Sigmoid colon (tissue), 6 donors: ENCODE measurements at regions not wholly inside any gene's neighbourhood (a gene's known extent, or its start where the extent isn't known, plus 50 kb on each side); places are given as distances from the start of the nearest gene placed in this dataset.

ENCODE experiments used
- DNase-seq: peaks from one replicate; pipeline ENCODE4 v3.0.0-alpha.2; 2019
- H3K27ac ChIP-seq, 4 donors: fragments of 200-600 bp; sonication (generic); one replicate each; pipeline ENCODE4 v1.5.1; 2016 to 2019; ENCODE audit warnings: mild to moderate bottlenecking in 1 of 4
- H3K27me3 ChIP-seq, 3 donors: fragments of 200-600 bp; sonication (generic); one replicate each; pipeline ENCODE4 v1.5.1; 2019; ENCODE audit warnings: mild to moderate bottlenecking in 1 of 3
- H3K36me3 ChIP-seq, 4 donors: fragments of 200-600 bp; sonication (generic); one replicate each; pipeline ENCODE4 v1.5.1; 2016 to 2019
- H3K4me1 ChIP-seq, 4 donors: fragments of 200-600 bp; sonication (generic); one replicate each; pipeline ENCODE4 v1.5.1; 2017 to 2019
- H3K4me3 ChIP-seq, 4 donors: fragments of 200-600 bp; sonication (generic); one replicate each; pipeline ENCODE4 v1.5.1; 2017 to 2019; ENCODE audit warnings: mild to moderate bottlenecking in 2 of 4, moderate library complexity in 1 of 4
- H3K9me3 ChIP-seq, 4 donors: fragments of 200-600 bp in 3 of 4; sonication (generic) in 3 of 4; one replicate each; pipeline versions ENCODE4 v1.5.1 to v1.6.1; 2013 to 2019
- CTCF ChIP-seq, 4 experiments: fragments of 450-650 bp in 3 of 4; fragments of 200-600 bp in 1 of 4; IDR thresholded peaks; one replicate each; pipeline ENCODE4 v1.5.1; 2016 to 2019; ENCODE audit warnings: antibody characterized with exemption in 4 of 4, mild to moderate bottlenecking in 3 of 4, moderate library complexity in 2 of 4
- EP300 ChIP-seq, 4 donors: sonication (generic); formaldehyde crosslinking; IDR thresholded peaks; one replicate each; pipeline ENCODE4 v1.6.1; 2017; ENCODE audit warnings: antibody characterized with exemption in 4 of 4
- POLR2A ChIP-seq, 2 donors: fragments of 450-650 bp; IDR thresholded peaks; one replicate each; pipeline ENCODE4 v1.6.1; 2016; ENCODE audit warnings: antibody characterized with exemption in 2 of 2, mild to moderate bottlenecking in 2 of 2, moderate library complexity in 2 of 2
- POLR2AphosphoS5 ChIP-seq, 4 donors: sonication (generic); formaldehyde crosslinking; IDR thresholded peaks; one replicate each; pipeline ENCODE4 v1.6.1; 2017; ENCODE audit warnings: antibody characterized with exemption in 4 of 4
- WGBS, 2 donors: extraction: QIAGEN DNeasy Blood & Tissue Kit; methylation state at CpG; one replicate each; pipeline ENCODE4 v1.1.7; 2013; 5-methylcytosine and 5-hydroxymethylcytosine counted together
- intact Hi-C: fragments of 100-400 bp; cut with DNase I; formaldehyde crosslinking; loops from one replicate; pipeline ENCODE4 v1.15.1; 2023
- donor health status: healthy with polysubstance abuse.
- donor health status: healthy.

GRCh38 chrX:118197730-118198129 is 81.1 kb upstream of the KLHL13 start:
- TF ChIP-seq POLR2A (IDR thresholded peaks at IDR 0.05) (no peak), CTCF (IDR thresholded peaks at IDR 0.05) (no peak), POLR2AphosphoS5 (IDR thresholded peaks at IDR 0.05) (no peak), EP300 (IDR thresholded peaks at IDR 0.05) (no peak)
- WGBS, 2 donors = 79 to 89% methylated on average over 1 of the region's 1 CpG

DNA sequence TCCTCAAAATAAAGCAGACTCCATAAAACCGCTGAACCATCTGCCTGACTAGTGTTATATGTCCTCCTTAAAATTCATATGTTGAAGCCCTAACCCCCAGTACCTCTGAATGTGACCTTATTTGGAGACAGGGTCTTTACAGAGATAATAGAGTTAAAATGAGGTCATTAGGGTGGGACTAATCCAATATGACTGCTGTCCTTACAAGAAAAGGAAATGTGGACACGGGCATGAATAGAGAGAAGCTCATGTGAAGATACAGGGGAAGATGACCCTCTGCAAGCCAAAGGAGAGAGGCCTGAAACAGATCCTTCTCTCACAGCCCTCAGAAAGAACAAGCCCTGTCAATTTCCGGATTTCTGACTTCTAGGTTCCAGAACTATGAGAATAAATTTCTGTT is 82.0 kb upstream of the KLHL13 start:
- no peak for DNase-seq
- Histone ChIP-seq H3K36me3 (no peaks in the 10 kb centered on the region), H3K4me3 (no peak overlapping the region), H3K27ac (no peak overlapping the region), H3K9me3 (no peaks in the 10 kb centered on the region), H3K4me1 (no peaks in the 10 kb centered on the region), H3K27me3 (no peaks in the 10 kb centered on the region)
- intact Hi-C loops = no loop called here
- WGBS, 2 donors = 89% methylated on average over 3 of the region's 3 CpGs
- TF ChIP-seq POLR2AphosphoS5 (IDR thresholded peaks at IDR 0.05) (no peak), CTCF (IDR thresholded peaks at IDR 0.05) (no peak), POLR2A (IDR thresholded peaks at IDR 0.05) (no peak), EP300 (IDR thresholded peaks at IDR 0.05) (no peak)

More at GRCh38 chrX:118197730-118198129, 81.1 kb upstream of the KLHL13 start:
- intact Hi-C loops = no loop called here
- H3K27me3 ChIP-seq = no peaks in the 10 kb centered on the region
- no peaks in the 10 kb centered on the region for H3K36me3 ChIP-seq
- H3K4me1 ChIP-seq = no peaks in the 10 kb centered on the region
- no peaks in the 10 kb centered on the region for H3K9me3 ChIP-seq
- no peak overlapping the region for H3K4me3 ChIP-seq
- no peak for DNase-seq
- no peak overlapping the region for H3K27ac ChIP-seq

- Histone ChIP-seq H3K27ac (no peak overlapping the region), H3K36me3 (no peaks in the 10 kb centered on the region), H3K4me1 (no peaks in the 10 kb centered on the region), H3K27me3 (no peaks in the 10 kb centered on the region), H3K9me3 (no peaks in the 10 kb centered on the region), H3K4me3 (no peak overlapping the region)
- intact Hi-C loops = no loop called here
- no peak for DNase-seq
- TF ChIP-seq POLR2AphosphoS5 (IDR thresholded peaks at IDR 0.05) (no peak), POLR2A (IDR thresholded peaks at IDR 0.05) (no peak), EP300 (IDR thresholded peaks at IDR 0.05) (no peak), CTCF (IDR thresholded peaks at IDR 0.05) (no peak)
- WGBS, 2 donors = 83 to 90% methylated on average over 4 of the region's 4 CpGs
Observed at GRCh38 chrX:118199997-118200396, 83.4 kb upstream of the KLHL13 start.

DNA sequence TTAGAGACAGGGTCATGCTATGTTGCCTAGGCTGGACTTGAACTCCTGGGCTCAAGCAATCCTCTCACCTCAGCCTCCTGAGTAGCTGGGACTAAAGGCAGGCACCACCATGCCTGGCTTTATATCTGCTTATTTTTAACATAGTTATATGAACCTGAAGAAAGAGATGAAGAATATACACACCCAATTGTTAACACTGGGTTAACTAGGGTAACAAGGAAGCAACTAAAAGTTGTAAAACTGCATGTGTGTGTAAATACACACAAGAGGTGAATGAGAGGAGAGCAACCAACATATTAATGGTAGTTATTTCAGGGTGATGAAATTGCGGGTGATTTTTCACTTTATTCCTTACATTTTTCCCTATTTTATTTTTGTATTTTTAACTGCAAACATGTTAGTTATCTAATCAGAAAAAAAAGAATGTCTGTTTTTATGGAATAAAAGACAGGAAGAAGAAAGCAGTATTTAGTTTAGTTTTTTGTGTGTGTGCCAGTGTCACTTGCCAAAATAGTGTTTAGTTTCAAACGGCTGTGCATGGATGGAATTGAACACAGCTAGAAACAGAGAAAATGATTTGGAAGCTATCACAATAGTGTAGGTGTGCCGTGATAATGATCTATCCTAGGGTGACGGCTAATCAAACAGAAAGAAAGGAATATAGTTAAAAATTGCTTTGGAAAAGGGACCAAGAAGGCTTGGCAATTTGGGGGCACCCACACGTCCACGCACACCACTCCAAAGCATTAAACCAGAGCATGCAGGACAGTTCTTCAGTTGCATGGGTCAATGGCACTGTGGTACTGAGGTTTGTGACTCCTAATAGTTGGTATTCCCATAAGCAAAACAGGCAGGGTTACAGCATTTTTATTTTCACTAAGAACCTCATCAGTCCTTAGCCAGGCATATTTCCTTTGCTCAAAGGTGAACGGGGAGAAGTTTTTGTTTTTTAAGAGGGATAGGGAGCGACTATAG is 89.1 kb upstream of the KLHL13 start:
- Histone ChIP-seq H3K4me3 (no peak overlapping the region), H3K9me3 (no peaks in the 10 kb centered on the region), H3K4me1 (no peaks in the 10 kb centered on the region), H3K27ac (no peak overlapping the region), H3K27me3 (no peaks in the 10 kb centered on the region), H3K36me3 (no peaks in the 10 kb centered on the region)
- no peak for DNase-seq
- WGBS, 2 donors = 27 to 63% methylated on average over 8 of the region's 8 CpGs
- no peak for TF ChIP-seq POLR2AphosphoS5 (IDR thresholded peaks at IDR 0.05)
- no peak for TF ChIP-seq EP300 (IDR thresholded peaks at IDR 0.05)
- no peak for TF ChIP-seq POLR2A (IDR thresholded peaks at IDR 0.05)
- no peak for TF ChIP-seq CTCF (IDR thresholded peaks at IDR 0.05)
- intact Hi-C loops = no loop called here
